Fibroblast of upper back skin (primary cell): ENCODE measurements at regions not wholly inside any gene's neighbourhood (a gene's known extent, or its start where the extent isn't known, plus 50 kb on each side); places are given as distances from the start of the nearest gene placed in this dataset.

ENCODE experiments used
- DNase-seq: peaks from one replicate; pipeline ENCODE4 v3.0.0-alpha.2; 2013

DNA sequence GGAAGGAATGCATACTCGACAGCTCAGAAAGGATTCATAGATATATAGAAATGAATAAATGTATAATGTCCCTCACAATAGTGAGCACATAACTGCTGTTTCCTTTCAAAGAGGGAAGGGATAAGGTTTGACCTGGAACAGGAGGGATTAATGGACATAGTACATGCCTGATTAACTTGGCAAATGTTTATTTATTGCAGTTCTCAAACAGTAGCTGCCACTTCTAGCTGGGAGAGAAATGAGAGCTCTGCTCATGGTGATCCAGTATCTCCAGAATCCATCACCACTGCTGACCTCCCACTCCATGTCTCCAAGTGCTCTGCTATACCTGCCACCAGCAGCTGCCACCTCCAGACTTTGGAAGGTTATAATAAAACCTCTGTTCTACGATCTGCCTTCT lies 108.1 kb downstream of the LRIG3 start:
- DNase-seq = no peak

DNA sequence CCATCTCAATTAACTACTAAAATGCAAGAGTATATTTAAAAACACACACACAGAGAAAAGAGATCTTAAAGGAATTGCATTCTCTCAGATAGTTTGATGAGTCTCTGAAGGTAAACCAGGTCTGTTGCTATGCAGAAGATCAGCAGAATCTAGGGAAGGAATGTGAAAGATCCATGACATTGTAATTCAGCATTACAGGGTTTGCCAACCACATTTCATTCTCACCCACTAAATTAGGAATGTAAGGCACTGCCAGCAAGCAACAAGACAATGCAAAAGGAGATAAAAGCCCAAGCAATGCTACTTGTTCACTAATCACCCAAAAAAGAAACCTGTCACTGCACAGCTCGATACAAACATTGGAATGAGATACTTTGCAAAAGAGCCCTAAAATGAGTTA lies 106.3 kb downstream of the LRIG3 start:
- DNase-seq = no peak

DNA sequence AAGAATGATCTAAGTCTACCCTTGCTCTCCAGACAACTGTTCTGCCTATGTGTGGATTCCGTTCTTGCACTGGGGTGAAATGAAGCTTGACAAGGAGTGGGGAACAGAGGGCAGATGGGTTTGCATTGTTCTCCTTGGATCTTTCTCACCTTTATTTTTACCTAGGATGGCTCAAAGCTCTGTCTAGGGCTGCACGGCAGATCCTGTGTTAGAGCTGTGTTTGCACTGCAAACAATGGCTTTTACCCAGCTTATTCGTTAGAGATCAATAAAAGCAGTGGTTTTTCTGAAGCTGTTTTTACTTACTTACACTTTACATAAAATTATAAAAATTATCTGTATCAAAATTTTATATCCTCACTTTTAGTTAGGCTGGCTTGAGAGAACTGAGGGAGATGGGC lies 105.1 kb downstream of the LRIG3 start:
- no peak for DNase-seq

DNA sequence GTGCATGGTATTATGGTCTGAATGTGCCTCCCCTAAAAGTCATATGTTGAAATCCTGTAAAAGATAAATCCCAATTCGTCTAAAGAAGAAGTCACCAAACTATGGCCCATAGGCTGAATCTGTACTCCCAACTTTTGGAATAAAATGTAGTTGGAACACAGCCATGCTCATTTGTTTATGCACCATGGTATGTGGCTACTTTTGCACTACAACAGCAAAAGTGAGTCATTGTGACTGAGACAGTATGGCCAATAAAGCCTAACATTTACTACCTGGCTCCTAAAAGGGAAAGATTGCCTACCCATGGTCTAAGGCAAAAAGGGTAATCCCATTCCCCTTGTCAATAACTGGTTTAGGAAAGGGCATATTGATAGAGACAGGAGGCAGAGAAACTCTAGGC lies 101.8 kb downstream of the LRIG3 start:
- DNase-seq = peak; percentile 26

DNA sequence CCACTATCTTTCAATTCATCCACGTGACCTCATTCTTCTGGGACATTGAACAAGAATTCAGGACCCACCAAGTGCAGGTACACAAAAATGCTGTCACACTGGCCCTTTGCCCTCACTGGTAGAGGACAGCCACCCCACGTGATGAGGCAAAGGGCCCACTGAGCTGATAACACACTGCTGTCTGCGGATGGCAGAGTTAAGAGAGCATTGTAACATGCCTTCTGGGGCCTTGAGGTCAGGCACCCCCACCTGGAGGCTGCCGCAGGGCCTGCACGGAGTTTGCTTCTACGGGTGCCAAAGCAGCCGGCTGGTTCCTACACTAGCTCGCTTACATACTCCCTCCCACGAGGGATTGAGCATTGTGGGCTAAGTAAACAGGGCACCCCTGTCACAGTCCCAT lies 101.0 kb downstream of the LRIG3 start:
- DNase-seq = no peak

DNA sequence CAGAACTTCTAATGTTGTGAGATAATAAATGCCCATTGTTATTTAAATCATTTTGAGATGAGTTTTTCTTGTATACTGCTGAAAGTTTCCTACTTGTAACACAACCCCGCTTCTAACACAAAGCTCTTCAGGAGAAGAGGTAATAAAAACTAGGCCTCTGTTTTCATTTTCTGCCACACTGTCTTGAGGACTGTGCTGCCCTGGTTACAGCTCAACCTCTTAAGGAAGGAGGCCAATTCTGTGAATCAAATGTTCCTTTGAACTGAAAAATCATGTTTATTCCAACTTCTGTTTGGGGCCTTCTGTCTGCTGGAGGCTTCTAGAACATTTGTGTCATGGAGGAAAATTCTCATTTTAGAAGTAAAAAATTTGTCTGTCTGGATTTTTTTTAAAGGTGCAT lies 100.3 kb downstream of the LRIG3 start:
- DNase-seq = no peak
